SH-SY5Y (cell line): ENCODE measurements at regions not wholly inside any gene's neighbourhood (a gene's known extent, or its start where the extent isn't known, plus 50 kb on each side); places are given as distances from the start of the nearest gene placed in this dataset.

Experiments
- GATA2 ChIP-seq: IDR thresholded peaks from 2 replicates; pipeline ENCODE4 v1.6.1; 2011; ENCODE audit warnings: mild to moderate bottlenecking, low read depth, low read length
- GATA3 ChIP-seq: IDR thresholded peaks from 2 replicates; pipeline ENCODE4 v1.6.1; 2011; ENCODE audit warnings: low read depth, mild to moderate bottlenecking, low read length, moderate library complexity

- 0 out of 2 replicates have a peak, but pooled peaks have one; percentile 24 for TF ChIP-seq GATA2
- TF ChIP-seq GATA3 = 0 out of 2 replicates have a peak, but pooled peaks have one; percentile 33
Measured at GRCh38 chr5:72647806-72648205, 140.6 kb upstream of the ZNF366 start.

- TF ChIP-seq GATA2 (no peak), GATA3 (no peak)
Measured at GRCh38 chr5:72646246-72646866, 139.1 kb upstream of the ZNF366 start.

GRCh38 chr5:72645064-72645846, 138.0 kb upstream of the ZNF366 start:
- TF ChIP-seq GATA2 = no peak
- TF ChIP-seq GATA3 = no peak

GRCh38 chr5:72644296-72644695, 137.1 kb upstream of the ZNF366 start:
- no peak for TF ChIP-seq GATA3

- TF ChIP-seq GATA3 = no peak
- no peak for TF ChIP-seq GATA2
Measured at GRCh38 chr5:72641164-72641563, 134.0 kb upstream of the ZNF366 start.

- TF ChIP-seq GATA3 (no peak), GATA2 (no peak)
Measured at GRCh38 chr5:72637058-72637457, 129.8 kb upstream of the ZNF366 start.

- no peak for TF ChIP-seq GATA3
- TF ChIP-seq GATA2 = no peak
Measured at GRCh38 chr5:72634444-72634843, 127.2 kb upstream of the ZNF366 start.

GRCh38 chr5:72633649-72634048, 126.4 kb upstream of the ZNF366 start:
- TF ChIP-seq GATA3 = no peak
- TF ChIP-seq GATA2 = no peak

- no peak for TF ChIP-seq GATA3
- no peak for TF ChIP-seq GATA2
Measured at GRCh38 chr5:72633041-72633445, 125.8 kb upstream of the ZNF366 start.

GRCh38 chr5:72630721-72631120, 123.5 kb upstream of the ZNF366 start:
- TF ChIP-seq GATA3 (no peak), GATA2 (no peak)

GRCh38 chr5:72630081-72630480, 122.9 kb upstream of the ZNF366 start:
- TF ChIP-seq GATA3 = no peak
- TF ChIP-seq GATA2 = no peak

- TF ChIP-seq GATA3 (no peak), GATA2 (no peak)
Measured at GRCh38 chr5:72628771-72629371, 121.7 kb upstream of the ZNF366 start.

GRCh38 chr5:72625332-72625731, 118.1 kb upstream of the ZNF366 start:
- TF ChIP-seq GATA3 (no peak), GATA2 (no peak)

- TF ChIP-seq GATA3 (no peak), GATA2 (no peak)
Measured at GRCh38 chr5:72624641-72625236, 117.5 kb upstream of the ZNF366 start.
